ENCODE measurements at regions not wholly inside any gene's neighbourhood (a gene's known extent, or its start where the extent isn't known, plus 50 kb on each side); places are given as distances from the start of the nearest gene placed in this dataset.

GRCh38 chr22:47460861-47461260 lies 698.4 kb downstream of the TBC1D22A start:
- DNase-seq, result no peak

- DNase-seq, result no peak
These were observed 697.7 kb downstream of the TBC1D22A start for GRCh38 chr22:47460176-47460575.

- DNase-seq, result no peak
These were observed 695.9 kb downstream of the TBC1D22A start for GRCh38 chr22:47458348-47458747.

GRCh38 chr22:47457509-47458300 lies 695.3 kb downstream of the TBC1D22A start:
- DNase-seq, result no peak

- no peak for DNase-seq
These were observed 694.6 kb downstream of the TBC1D22A start for GRCh38 chr22:47457021-47457420.

GRCh38 chr22:47456031-47456430 lies 693.6 kb downstream of the TBC1D22A start:
- DNase-seq, result no peak

GRCh38 chr22:47453049-47453448 lies 690.6 kb downstream of the TBC1D22A start:
- DNase-seq, result no peak

- no peak for DNase-seq
These were observed 689.7 kb downstream of the TBC1D22A start for GRCh38 chr22:47452184-47452583.

GRCh38 chr22:47450876-47451475 lies 688.5 kb downstream of the TBC1D22A start:
- no peak for DNase-seq

GRCh38 chr22:47449508-47450270 lies 687.2 kb downstream of the TBC1D22A start:
- DNase-seq, result no peak

- DNase-seq, result no peak
These were observed 686.1 kb downstream of the TBC1D22A start for GRCh38 chr22:47448231-47449223.

GRCh38 chr22:47446821-47447810 lies 684.7 kb downstream of the TBC1D22A start:
- DNase-seq, result no peak

- DNase-seq, result no peak
These were observed 683.9 kb downstream of the TBC1D22A start for GRCh38 chr22:47446331-47446730.

- DNase-seq, result no peak
These were observed 683.4 kb downstream of the TBC1D22A start for GRCh38 chr22:47445716-47446290.

- no peak for DNase-seq
These were observed 682.8 kb downstream of the TBC1D22A start for GRCh38 chr22:47445212-47445611.

- DNase-seq, result no peak
These were observed 682.3 kb downstream of the TBC1D22A start for GRCh38 chr22:47444746-47445065.

GRCh38 chr22:47443836-47444745 lies 681.6 kb downstream of the TBC1D22A start:
- DNase-seq, result no peak

- DNase-seq, result no peak
These were observed 680.4 kb downstream of the TBC1D22A start for GRCh38 chr22:47442821-47443220.

GRCh38 chr22:47439643-47440265 lies 677.3 kb downstream of the TBC1D22A start:
- no peak for DNase-seq
